ENCODE measurements at regions not wholly inside any gene's neighbourhood (a gene's known extent, or its start where the extent isn't known, plus 50 kb on each side); places are given as distances from the start of the nearest gene placed in this dataset.

DNA sequence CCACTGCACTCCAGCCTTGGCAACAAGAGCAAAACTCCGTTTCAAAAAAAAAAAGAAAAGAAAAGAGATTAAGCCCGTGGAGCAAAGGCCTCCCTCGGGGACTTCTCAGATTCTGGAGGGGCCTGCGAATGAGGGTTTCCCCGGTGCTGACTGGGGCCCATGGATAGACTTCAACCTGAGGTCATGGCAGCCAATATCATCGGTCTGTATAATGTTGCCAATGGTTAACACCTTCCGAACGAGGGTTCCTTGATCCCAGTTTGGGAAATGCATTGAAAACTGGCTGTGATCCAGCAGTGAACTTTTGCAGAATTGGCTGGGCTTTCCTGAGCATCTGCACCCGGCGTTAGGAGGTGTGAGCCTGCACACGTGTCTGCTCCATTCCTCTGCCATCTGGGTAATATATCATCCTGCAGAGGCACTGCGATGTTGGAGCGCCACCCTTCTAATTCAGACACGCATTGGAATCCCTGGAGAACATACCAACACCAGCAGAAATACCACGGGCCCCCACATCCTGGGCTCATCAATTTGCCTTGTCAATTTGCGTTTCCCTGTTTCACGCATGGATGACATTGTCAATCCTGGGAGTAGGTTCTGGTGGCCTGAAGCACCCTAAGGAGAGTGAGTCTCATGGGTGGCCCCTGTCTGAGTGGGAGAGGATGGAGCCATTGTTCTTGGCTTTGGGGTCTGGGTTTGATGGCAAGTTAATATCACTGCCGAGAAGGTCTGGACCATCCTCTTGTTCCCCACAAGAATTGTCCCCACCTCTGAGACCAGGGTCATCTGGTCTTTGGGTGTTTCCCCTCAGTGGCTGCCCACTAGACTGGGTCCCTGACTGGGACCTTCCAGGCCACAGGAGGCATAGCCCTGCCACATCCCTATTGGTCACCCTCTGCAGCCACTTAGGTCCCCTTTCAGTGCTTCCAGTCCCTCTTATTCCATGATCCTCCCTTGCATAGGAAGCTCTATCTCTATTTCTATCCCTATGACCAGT, 441.0 kb downstream of the PTPRU start:
- intact Hi-C loops (cut with micrococcal nuclease) = no loop called here
- H3K36me3 Mint-ChIP-seq (ENCODE audit: low read depth) = no peaks in the 10 kb centered on the region
- peaks cover 2% of the 10 kb centered on the region for H3K27me3 Mint-ChIP-seq
- H3K9me3 Mint-ChIP-seq = no peaks in the 10 kb centered on the region
- no peaks in the 10 kb centered on the region for H3K4me1 Mint-ChIP-seq (ENCODE audit: low read depth)
- H3K27ac Mint-ChIP-seq = no peak overlapping the region
- no peak overlapping the region for H3K4me3 Mint-ChIP-seq

DNA sequence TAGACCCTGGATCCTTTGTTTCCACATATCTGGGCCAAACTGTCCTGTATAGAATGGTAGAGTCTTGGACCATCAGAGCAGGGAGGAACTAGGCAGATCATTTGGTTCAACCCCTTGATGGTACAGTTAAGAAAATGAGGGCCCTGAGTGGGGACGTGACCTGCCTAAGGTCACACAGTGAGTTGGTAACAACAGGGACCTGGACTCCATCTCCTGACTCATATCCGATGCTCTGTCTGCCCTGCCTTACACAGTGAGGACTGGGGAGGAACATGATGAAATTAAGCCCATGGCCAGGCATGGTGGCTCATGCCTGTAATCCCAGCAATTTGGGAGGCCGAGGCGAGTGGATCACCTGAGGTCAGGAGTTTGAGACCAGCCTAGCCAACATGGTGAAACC, 440.2 kb downstream of the PTPRU start:
- Mint-ChIP-seq H3K4me3 (no peak overlapping the region), H3K4me1 (ENCODE audit: low read depth) (no peaks in the 10 kb centered on the region), H3K27me3 (peaks cover 2% of the 10 kb centered on the region), H3K27ac (no peak overlapping the region), H3K36me3 (ENCODE audit: low read depth) (no peaks in the 10 kb centered on the region), H3K9me3 (no peaks in the 10 kb centered on the region)
- intact Hi-C loops (cut with micrococcal nuclease) = no loop called here

DNA sequence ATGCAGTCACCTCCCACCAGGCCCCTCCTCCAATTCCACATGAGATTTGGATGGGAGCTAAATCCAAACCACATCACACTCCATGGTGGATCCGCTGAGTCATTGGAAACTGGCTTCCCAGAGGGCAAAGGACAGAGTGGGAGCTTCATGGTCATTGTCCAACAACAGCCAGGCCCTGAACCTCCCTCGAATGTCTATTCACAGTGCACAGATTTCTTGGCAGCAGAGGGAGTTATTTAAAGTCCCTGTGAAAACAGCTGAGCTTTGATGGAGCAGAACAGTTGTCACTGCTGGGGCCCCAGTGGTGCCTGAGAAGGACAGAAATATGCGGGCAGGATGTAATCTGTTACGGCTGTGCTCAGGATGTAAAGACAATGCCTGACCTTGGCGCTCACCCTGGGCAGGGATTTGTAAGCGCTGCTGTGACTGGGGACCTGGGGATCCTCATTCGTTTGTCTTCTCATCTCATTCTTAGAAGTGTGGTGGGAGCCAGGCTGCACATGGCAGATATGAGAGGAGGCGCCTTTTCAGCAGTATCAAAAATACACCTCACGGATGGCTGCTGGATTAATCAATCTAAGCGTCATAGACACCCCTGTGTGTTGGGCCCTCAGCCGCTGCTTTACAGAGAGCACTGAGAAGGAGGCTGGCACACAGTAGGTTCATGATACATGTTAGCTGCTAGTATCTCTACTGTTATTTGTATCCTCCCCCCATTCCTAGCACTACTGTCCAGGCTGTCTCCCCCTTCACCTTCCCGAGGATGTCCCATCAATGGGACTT, 439.4 kb downstream of the PTPRU start:
- intact Hi-C loops (cut with micrococcal nuclease) = no loop called here
- H3K4me1 Mint-ChIP-seq (ENCODE audit: low read depth) = no peaks in the 10 kb centered on the region
- H3K27ac Mint-ChIP-seq = no peak overlapping the region
- H3K36me3 Mint-ChIP-seq (ENCODE audit: low read depth) = no peaks in the 10 kb centered on the region
- H3K4me3 Mint-ChIP-seq = no peak overlapping the region
- no peaks in the 10 kb centered on the region for H3K9me3 Mint-ChIP-seq
- H3K27me3 Mint-ChIP-seq = peaks cover 2% of the 10 kb centered on the region

DNA sequence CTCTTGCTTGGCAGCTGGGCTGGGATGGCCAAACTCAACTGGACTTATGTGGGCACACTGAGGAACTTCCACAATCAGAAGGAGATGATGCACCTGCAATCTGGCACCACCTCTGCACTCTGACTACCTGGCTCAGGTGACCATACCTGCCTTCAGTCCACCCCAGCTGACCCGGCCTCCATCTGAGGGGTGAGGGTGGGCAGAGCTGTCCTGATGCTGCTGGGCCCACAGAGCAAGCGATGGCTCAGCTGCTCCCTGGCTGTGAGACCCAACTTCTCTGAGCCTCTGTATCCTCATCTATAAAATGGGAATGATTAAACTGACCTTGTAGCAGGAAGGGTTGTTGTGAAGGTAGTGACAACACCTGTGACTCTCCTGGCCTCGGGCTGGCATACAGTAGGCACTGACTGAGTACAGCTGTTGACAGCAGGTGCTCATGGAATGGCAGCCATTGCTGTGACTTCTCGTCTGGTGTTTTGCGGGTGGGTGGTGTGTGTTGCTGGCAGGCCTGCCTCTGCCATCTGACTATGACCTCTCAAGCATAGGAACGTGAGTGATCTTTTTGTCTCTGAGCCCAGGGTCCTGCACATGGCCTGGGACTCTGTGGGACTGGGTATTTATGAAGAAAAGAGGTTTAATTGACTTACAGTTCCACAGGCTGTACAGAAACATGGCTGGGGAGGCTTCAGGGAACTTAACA, 438.5 kb downstream of the PTPRU start:
- Mint-ChIP-seq H3K27ac (no peak overlapping the region), H3K4me1 (ENCODE audit: low read depth) (no peaks in the 10 kb centered on the region), H3K27me3 (peaks cover 5% of the 10 kb centered on the region), H3K4me3 (no peak overlapping the region), H3K36me3 (ENCODE audit: low read depth) (no peaks in the 10 kb centered on the region), H3K9me3 (no peaks in the 10 kb centered on the region)
- intact Hi-C loops (cut with micrococcal nuclease) = no loop called here

DNA sequence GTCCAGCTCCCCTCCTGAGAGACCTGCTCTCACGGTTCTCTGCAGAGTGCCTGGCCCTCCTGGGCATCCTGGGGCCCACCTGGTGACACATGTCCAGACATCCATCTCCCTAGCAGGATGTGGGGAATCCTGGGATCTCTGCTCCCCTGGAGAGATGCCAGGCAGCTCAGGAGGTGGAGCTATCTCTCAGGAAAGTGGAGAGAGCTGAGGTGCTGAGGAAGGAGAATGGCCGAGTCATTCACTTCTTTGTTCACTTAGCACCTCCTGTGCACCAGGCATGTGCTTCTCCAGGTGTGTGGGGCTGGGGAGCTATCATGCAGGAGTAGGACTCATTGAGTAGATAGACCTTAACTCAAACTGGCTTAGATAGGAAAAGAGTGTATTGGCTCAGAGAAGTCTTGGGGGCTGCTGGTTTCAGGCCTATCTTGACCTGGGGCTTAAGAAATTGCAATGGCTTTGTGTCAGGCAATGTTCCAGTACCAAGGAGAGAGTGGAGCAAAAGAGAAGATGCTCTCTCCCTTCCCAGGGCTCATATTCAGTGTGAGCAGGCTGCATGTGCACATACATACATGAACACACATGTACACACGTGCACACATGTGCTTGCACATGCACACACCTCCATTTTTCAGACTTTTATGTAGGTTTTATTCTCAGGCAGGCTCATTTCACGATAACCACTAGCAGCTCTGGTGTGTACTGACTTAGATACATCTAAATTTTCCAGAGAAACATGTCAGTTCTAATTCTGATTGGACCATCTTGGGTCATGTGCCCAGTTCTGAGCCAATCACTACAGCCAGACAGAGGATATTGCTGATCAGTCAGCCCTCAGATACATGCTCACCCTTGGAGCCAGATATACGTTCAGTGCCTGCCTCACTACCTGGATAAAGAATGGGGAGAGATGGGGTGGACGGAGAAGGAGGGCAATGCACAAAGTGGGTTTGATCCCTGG, 437.6 kb downstream of the PTPRU start:
- intact Hi-C loops (cut with micrococcal nuclease) = no loop called here
- H3K27me3 Mint-ChIP-seq = peaks cover 5% of the 10 kb centered on the region
- no peaks in the 10 kb centered on the region for H3K36me3 Mint-ChIP-seq (ENCODE audit: low read depth)
- no peak overlapping the region for H3K27ac Mint-ChIP-seq
- H3K4me3 Mint-ChIP-seq = no peak overlapping the region
- no peaks in the 10 kb centered on the region for H3K9me3 Mint-ChIP-seq
- H3K4me1 Mint-ChIP-seq (ENCODE audit: low read depth) = no peaks in the 10 kb centered on the region

GRCh38 chr1:29673228-29673500, 436.8 kb downstream of the PTPRU start:
- Mint-ChIP-seq H3K9me3 (no peaks in the 10 kb centered on the region), H3K27ac (no peak overlapping the region), H3K4me1 (ENCODE audit: low read depth) (no peaks in the 10 kb centered on the region), H3K36me3 (ENCODE audit: low read depth) (no peaks in the 10 kb centered on the region), H3K4me3 (no peak overlapping the region), H3K27me3 (peaks cover 5% of the 10 kb centered on the region)
- intact Hi-C loops (cut with micrococcal nuclease) = no loop called here

DNA sequence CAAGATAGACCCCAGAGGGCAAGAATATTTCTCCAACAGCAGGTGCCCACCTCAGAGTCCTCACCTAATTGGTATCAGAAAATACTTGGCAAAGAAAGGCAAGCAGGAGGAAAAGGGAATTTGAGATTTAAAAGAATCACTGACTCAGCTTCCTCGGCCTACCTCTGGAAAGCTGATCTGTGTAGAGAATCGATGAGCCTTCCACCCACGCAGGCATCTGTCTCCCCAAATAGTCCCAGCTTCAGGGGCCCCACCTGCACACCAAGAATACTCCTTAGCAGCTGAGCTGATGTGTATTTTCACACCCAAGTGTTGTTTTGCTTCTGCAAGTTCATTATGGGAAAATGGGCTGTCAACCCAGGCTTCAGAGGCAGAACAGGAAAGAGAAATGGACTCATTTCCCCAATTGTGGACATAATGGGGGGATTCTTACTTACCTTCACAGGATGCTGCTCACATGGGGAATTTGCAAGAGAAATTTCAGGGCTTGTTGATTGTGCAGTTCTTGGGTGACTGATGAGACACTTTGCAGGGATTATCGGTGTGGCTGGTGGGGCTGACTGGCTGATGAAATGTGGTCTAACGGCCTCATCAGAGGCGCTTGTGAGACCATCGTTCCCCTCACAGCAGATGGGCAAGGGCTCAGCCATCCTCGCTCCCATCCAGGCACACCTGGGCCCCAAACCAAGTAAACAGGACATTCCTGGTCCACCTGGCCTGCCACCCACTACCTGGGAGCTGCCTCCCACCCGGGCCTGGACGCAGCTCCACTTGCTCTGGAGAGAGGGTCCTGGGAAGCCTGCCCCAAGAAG, 436.3 kb downstream of the PTPRU start:
- no peaks in the 10 kb centered on the region for H3K4me1 Mint-ChIP-seq (ENCODE audit: low read depth)
- H3K9me3 Mint-ChIP-seq = no peaks in the 10 kb centered on the region
- no peak overlapping the region for H3K27ac Mint-ChIP-seq
- no peaks in the 10 kb centered on the region for H3K36me3 Mint-ChIP-seq (ENCODE audit: low read depth)
- no peak overlapping the region for H3K4me3 Mint-ChIP-seq
- H3K27me3 Mint-ChIP-seq = peaks cover 5% of the 10 kb centered on the region
- intact Hi-C loops (cut with micrococcal nuclease) = no loop called here

GRCh38 chr1:29671446-29672356, 435.4 kb downstream of the PTPRU start:
- Mint-ChIP-seq H3K4me1 (ENCODE audit: low read depth) (no peaks in the 10 kb centered on the region), H3K4me3 (no peak overlapping the region), H3K9me3 (no peaks in the 10 kb centered on the region), H3K27me3 (peaks cover 6% of the 10 kb centered on the region), H3K36me3 (ENCODE audit: low read depth) (no peaks in the 10 kb centered on the region), H3K27ac (no peak overlapping the region)
- intact Hi-C loops (cut with micrococcal nuclease) = no loop called here

- Mint-ChIP-seq H3K4me1 (ENCODE audit: low read depth) (no peaks in the 10 kb centered on the region), H3K27ac (no peak overlapping the region), H3K27me3 (peaks cover 13% of the 10 kb centered on the region), H3K9me3 (no peaks in the 10 kb centered on the region), H3K36me3 (ENCODE audit: low read depth) (no peaks in the 10 kb centered on the region), H3K4me3 (no peak overlapping the region)
- intact Hi-C loops (cut with micrococcal nuclease) = no loop called here
Observed at GRCh38 chr1:29670752-29671151, 434.4 kb downstream of the PTPRU start.

DNA sequence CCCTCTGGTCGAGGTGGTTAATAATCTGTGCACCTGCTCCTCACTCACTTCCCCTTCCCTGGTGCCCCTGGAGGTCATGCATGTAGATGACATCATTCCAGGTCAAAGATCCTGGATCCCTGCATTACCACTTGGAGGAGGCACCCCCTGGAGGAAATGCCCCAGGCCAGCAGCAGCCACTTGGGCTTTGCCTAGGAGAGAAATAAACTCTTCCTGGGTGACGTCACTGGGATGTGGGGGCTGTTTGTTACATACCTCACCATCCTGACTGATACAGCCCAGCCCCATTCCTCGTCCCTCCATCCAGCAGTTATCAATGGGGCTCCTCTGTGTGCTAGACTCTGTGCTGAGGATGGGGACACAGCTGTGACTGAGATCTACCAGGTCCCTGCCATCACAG, 433.6 kb downstream of the PTPRU start:
- Mint-ChIP-seq H3K9me3 (no peaks in the 10 kb centered on the region), H3K4me1 (ENCODE audit: low read depth) (no peaks in the 10 kb centered on the region), H3K36me3 (ENCODE audit: low read depth) (no peaks in the 10 kb centered on the region), H3K4me3 (no peak overlapping the region), H3K27ac (no peak overlapping the region), H3K27me3 (peaks cover 17% of the 10 kb centered on the region)
- intact Hi-C loops (cut with micrococcal nuclease) = no loop called here

DNA sequence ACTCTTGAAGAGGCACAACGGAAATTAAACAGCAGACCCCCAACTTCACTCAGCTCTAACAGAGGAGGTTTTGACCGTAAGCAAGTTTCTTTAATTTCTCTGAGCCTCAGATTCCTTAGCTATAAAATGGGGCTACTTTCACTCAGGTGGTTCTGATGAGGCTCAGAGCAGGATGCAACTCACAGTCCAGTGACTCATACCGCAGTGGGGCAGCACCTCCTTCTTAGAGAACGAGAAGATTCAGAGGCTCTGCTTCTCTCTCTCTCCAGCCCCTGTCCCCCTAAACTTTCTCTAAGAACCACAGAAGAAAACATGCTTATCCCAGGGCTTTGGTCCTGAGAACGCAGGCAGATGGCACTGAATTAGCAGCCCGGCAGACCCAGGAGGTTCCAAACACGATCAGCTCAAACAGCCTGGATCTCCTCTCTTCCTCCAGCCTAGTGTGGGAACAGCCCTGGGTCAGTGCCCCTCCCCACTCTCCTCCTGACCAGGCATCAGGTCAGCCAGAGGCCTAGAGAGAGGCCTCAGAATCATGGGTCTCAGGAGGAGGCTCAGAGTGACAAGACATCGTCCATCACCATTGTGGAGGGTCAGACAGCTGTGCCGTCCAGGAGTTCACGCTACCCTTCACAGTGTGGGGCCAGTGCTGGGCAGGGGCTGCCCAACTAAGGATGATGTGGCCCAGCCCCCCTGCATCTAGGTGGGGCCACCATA, 433.0 kb downstream of the PTPRU start:
- Mint-ChIP-seq H3K27me3 (peaks cover 17% of the 10 kb centered on the region), H3K9me3 (no peaks in the 10 kb centered on the region), H3K4me1 (ENCODE audit: low read depth) (no peaks in the 10 kb centered on the region), H3K4me3 (no peak overlapping the region), H3K36me3 (ENCODE audit: low read depth) (no peaks in the 10 kb centered on the region), H3K27ac (no peak overlapping the region)
- intact Hi-C loops (cut with micrococcal nuclease) = no loop called here

Measured in dendritic cell treated with granulocyte-macrophage colony-stimulating factor and Interleukin-4, amounts not matched to agents 40 ng/mL and 50 ng/mL, for 4 days (primary cell).